ENCODE measurements at regions not wholly inside any gene's neighbourhood (a gene's known extent, or its start where the extent isn't known, plus 50 kb on each side); places are given as distances from the start of the nearest gene placed in this dataset.
"Not testable (repeated sequence)": the region's sequence is repeated elsewhere in the genome, so short reads cannot be mapped to it uniquely, and the experiment has no call there.

DNA sequence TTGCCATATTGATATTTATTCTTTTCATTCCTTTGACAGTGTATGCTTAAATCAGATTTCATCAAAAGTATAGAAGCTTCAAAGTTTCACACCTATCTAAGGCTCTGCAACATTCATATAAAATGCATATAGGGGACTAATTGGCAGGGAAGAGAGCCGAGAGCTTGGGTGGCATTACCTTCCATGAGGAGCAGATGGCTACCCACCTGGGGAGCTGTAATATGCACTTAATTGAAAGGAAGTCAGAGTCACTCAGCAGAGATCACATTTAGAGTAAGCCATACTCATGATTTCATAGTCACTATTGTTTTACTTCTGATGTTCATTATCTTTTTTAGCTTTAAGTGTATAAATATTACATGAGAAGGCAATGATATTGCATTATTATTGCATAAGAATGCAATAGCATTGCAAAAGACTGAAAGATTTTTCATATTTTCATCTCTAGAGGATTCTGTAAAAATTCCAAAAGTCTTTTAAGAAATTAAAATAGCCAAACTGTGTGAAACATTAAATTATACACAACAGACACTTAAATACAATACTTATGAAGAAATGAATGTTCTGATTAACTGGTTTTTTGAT is 1305.2 kb downstream of the EPHA7 start:
- no peaks in the 10 kb centered on the region for H3K9me3 ChIP-seq (ENCODE audit: control extremely low read depth in 1 of 5, control insufficient read depth in 4 of 5, insufficient read depth in 2 of 5, low read depth in 1 of 5, low read length in 4 of 5)
- 0% methylated on average over 1 of the region's 1 CpG for WGBS (ENCODE audit: insufficient coverage)
- no peaks in the 10 kb centered on the region for H3K27me3 ChIP-seq (replicated peaks in 2 of 5; ENCODE audit: control insufficient read depth in 4 of 5, insufficient read depth in 5 of 5, low read length in 4 of 5)
- H3K27ac ChIP-seq (ENCODE audit: insufficient read depth in 1 of 2, low read depth in 1 of 2, low read length in 2 of 2, poor library complexity in 1 of 2, severe bottlenecking in 2 of 2) = no peak overlapping the region
- peaks cover 0 to 9% (median 2%) of the 10 kb centered on the region in 4 experiments for H3K4me1 ChIP-seq (ENCODE audit: control extremely low read depth in 1 of 4, control insufficient read depth in 4 of 4, insufficient read depth in 4 of 4, low read length in 3 of 4)
- ChIA-PET POLR2A (no interaction called here), CTCF (no interaction called here)
- H3K36me3 ChIP-seq (ENCODE audit: control insufficient read depth in 4 of 4, insufficient read depth in 4 of 4, low read length in 3 of 4) = no peaks in the 10 kb centered on the region
- DNase-seq = no peak
- no peak overlapping the region for H3K4me3 ChIP-seq (ENCODE audit: control insufficient read depth in 1 of 7, extremely low read depth in 1 of 7, insufficient read depth in 4 of 7, low read depth in 2 of 7, low read length in 6 of 7)

DNA sequence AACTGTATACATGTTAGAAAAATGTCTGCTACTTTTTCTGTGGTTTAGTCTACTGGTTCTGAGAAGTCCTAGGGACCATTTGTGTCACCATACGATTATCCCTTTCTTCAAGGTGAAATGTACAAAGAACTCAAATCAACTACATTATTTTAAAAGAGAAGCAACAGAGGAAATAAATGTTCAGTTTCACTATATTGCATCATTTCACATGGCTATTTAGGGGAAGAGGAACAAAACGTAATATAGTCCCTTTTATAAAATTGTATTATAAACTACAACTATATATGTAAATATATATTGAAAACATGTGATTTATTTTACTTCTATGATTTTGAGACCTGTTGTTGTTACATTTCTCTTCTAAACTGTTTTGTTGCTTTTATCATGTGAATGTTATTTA is 1308.0 kb downstream of the EPHA7 start:
- POLR2A ChIA-PET = no interaction called here
- DNase-seq = peak in 1 of 3 donors; percentile 2
- Histone ChIP-seq H3K27me3 (replicated peaks in 2 of 5; ENCODE audit: control insufficient read depth in 4 of 5, insufficient read depth in 5 of 5, low read length in 4 of 5) (no peaks in the 10 kb centered on the region), H3K4me3 (ENCODE audit: control insufficient read depth in 1 of 7, extremely low read depth in 1 of 7, insufficient read depth in 4 of 7, low read depth in 2 of 7, low read length in 6 of 7) (no peak overlapping the region), H3K9me3 (ENCODE audit: control extremely low read depth in 1 of 5, control insufficient read depth in 4 of 5, insufficient read depth in 2 of 5, low read depth in 1 of 5, low read length in 4 of 5) (no peaks in the 10 kb centered on the region), H3K36me3 (ENCODE audit: control insufficient read depth in 4 of 4, insufficient read depth in 4 of 4, low read length in 3 of 4) (no peaks in the 10 kb centered on the region), H3K4me1 (ENCODE audit: control extremely low read depth in 1 of 4, control insufficient read depth in 4 of 4, insufficient read depth in 4 of 4, low read length in 3 of 4) (peaks cover 0 to 9% (median 2%) of the 10 kb centered on the region in 4 experiments), H3K27ac (ENCODE audit: insufficient read depth in 1 of 2, low read depth in 1 of 2, low read length in 2 of 2, poor library complexity in 1 of 2, severe bottlenecking in 2 of 2) (no peak overlapping the region)
- CTCF ChIA-PET = no interaction called here
- no CpG with 5 or more reads among the region's 2 CpGs for WGBS (ENCODE audit: insufficient coverage)

DNA sequence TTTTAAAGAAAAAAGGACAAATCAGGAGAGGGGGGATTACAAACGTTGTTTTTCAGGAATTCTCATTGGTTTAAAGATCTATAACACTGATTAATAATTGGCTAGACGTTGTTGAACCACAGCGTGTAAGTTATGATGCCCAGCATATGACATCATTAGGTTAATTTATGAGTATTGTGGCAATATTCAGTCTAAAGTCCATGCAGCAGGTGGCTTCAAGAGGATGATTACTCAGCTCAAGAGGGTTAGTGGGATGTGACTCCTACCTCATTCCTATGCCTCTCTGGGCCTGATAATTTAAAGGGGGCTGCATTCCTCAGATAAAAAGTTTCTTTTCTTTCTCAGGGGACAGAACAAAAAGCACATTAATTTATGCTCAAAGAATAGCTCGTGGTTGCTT is 1309.0 kb downstream of the EPHA7 start:
- Histone ChIP-seq H3K4me1 (ENCODE audit: control extremely low read depth in 1 of 4, control insufficient read depth in 4 of 4, insufficient read depth in 4 of 4, low read length in 3 of 4) (peaks cover 0 to 9% (median 2%) of the 10 kb centered on the region in 4 experiments), H3K36me3 (ENCODE audit: control insufficient read depth in 4 of 4, insufficient read depth in 4 of 4, low read length in 3 of 4) (no peaks in the 10 kb centered on the region), H3K27me3 (replicated peaks in 2 of 5; ENCODE audit: control insufficient read depth in 4 of 5, insufficient read depth in 5 of 5, low read length in 4 of 5) (no peaks in the 10 kb centered on the region), H3K9me3 (ENCODE audit: control extremely low read depth in 1 of 5, control insufficient read depth in 4 of 5, insufficient read depth in 2 of 5, low read depth in 1 of 5, low read length in 4 of 5) (no peaks in the 10 kb centered on the region), H3K27ac (ENCODE audit: insufficient read depth in 1 of 2, low read depth in 1 of 2, low read length in 2 of 2, poor library complexity in 1 of 2, severe bottlenecking in 2 of 2) (no peak overlapping the region), H3K4me3 (ENCODE audit: control insufficient read depth in 1 of 7, extremely low read depth in 1 of 7, insufficient read depth in 4 of 7, low read depth in 2 of 7, low read length in 6 of 7) (no peak overlapping the region)
- ChIA-PET CTCF (no interaction called here), POLR2A (no interaction called here)
- no peak for DNase-seq
- WGBS (ENCODE audit: insufficient coverage) = 65% methylated on average over 3 of the region's 4 CpGs

- Histone ChIP-seq H3K9me3 (ENCODE audit: control extremely low read depth in 1 of 5, control insufficient read depth in 4 of 5, insufficient read depth in 2 of 5, low read depth in 1 of 5, low read length in 4 of 5) (no peaks in the 10 kb centered on the region), H3K27me3 (replicated peaks in 2 of 5; ENCODE audit: control insufficient read depth in 4 of 5, insufficient read depth in 5 of 5, low read length in 4 of 5) (no peaks in the 10 kb centered on the region), H3K4me3 (ENCODE audit: control insufficient read depth in 1 of 7, extremely low read depth in 1 of 7, insufficient read depth in 4 of 7, low read depth in 2 of 7, low read length in 6 of 7) (no peak overlapping the region), H3K27ac (ENCODE audit: insufficient read depth in 1 of 2, low read depth in 1 of 2, low read length in 2 of 2, poor library complexity in 1 of 2, severe bottlenecking in 2 of 2) (no peak overlapping the region), H3K4me1 (ENCODE audit: control extremely low read depth in 1 of 4, control insufficient read depth in 4 of 4, insufficient read depth in 4 of 4, low read length in 3 of 4) (peaks cover 0 to 9% (median 2%) of the 10 kb centered on the region in 4 experiments), H3K36me3 (ENCODE audit: control insufficient read depth in 4 of 4, insufficient read depth in 4 of 4, low read length in 3 of 4) (no peaks in the 10 kb centered on the region)
- POLR2A ChIA-PET = no interaction called here
- WGBS (ENCODE audit: insufficient coverage) = 91% methylated on average over 5 of the region's 5 CpGs
- no peak for DNase-seq
- CTCF ChIA-PET = no interaction called here
Observed at GRCh38 chr6:92109956-92110355, 1309.4 kb downstream of the EPHA7 start.

DNA sequence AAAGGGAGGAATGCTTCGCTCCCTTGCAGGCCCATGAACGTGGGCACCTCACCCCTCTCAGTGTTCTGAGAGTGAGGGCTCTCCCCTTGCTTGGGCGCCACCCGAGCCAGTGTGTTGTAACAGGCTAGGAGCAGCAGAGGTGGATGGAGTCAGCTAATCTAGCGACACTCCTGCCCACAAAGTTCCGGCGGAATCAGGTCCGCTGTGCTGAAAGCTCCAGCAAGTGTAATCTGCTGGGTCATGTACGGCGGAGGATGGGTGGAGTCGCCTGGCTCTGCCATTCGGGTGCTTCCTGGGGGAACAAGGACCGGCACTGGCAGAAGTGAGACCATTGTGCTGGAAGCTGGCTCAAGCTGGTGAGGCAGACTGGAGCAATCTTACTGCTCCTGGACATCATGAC is 1310.1 kb downstream of the EPHA7 start:
- CTCF ChIA-PET = no interaction called here
- H3K4me1 ChIP-seq (ENCODE audit: control extremely low read depth in 1 of 4, control insufficient read depth in 4 of 4, insufficient read depth in 4 of 4, low read length in 3 of 4) = peaks cover 0 to 9% (median 2%) of the 10 kb centered on the region in 4 experiments
- H3K27ac ChIP-seq (ENCODE audit: insufficient read depth in 1 of 2, low read depth in 1 of 2, low read length in 2 of 2, poor library complexity in 1 of 2, severe bottlenecking in 2 of 2) = no peak overlapping the region
- no peaks in the 10 kb centered on the region for H3K36me3 ChIP-seq (ENCODE audit: control insufficient read depth in 4 of 4, insufficient read depth in 4 of 4, low read length in 3 of 4)
- no peak overlapping the region for H3K4me3 ChIP-seq (ENCODE audit: control insufficient read depth in 1 of 7, extremely low read depth in 1 of 7, insufficient read depth in 4 of 7, low read depth in 2 of 7, low read length in 6 of 7)
- WGBS (ENCODE audit: insufficient coverage) = 97% methylated on average over 13 of the region's 13 CpGs
- no peak for DNase-seq
- POLR2A ChIA-PET = no interaction called here
- H3K9me3 ChIP-seq (ENCODE audit: control extremely low read depth in 1 of 5, control insufficient read depth in 4 of 5, insufficient read depth in 2 of 5, low read depth in 1 of 5, low read length in 4 of 5) = no peaks in the 10 kb centered on the region
- H3K27me3 ChIP-seq (replicated peaks in 2 of 5; ENCODE audit: control insufficient read depth in 4 of 5, insufficient read depth in 5 of 5, low read length in 4 of 5) = no peaks in the 10 kb centered on the region

- Histone ChIP-seq H3K36me3 (ENCODE audit: control insufficient read depth in 4 of 4, insufficient read depth in 4 of 4, low read length in 3 of 4) (no peaks in the 10 kb centered on the region), H3K4me3 (ENCODE audit: control insufficient read depth in 1 of 7, extremely low read depth in 1 of 7, insufficient read depth in 4 of 7, low read depth in 2 of 7, low read length in 6 of 7) (no peak overlapping the region), H3K27me3 (replicated peaks in 2 of 5; ENCODE audit: control insufficient read depth in 4 of 5, insufficient read depth in 5 of 5, low read length in 4 of 5) (no peaks in the 10 kb centered on the region), H3K4me1 (ENCODE audit: control extremely low read depth in 1 of 4, control insufficient read depth in 4 of 4, insufficient read depth in 4 of 4, low read length in 3 of 4) (peaks cover 0 to 14% (median 7%) of the 10 kb centered on the region in 4 experiments), H3K9me3 (ENCODE audit: control extremely low read depth in 1 of 5, control insufficient read depth in 4 of 5, insufficient read depth in 2 of 5, low read depth in 1 of 5, low read length in 4 of 5) (peaks cover 0 to 2% (median 0%) of the 10 kb centered on the region in 5 experiments), H3K27ac (ENCODE audit: insufficient read depth in 1 of 2, low read depth in 1 of 2, low read length in 2 of 2, poor library complexity in 1 of 2, severe bottlenecking in 2 of 2) (no peak overlapping the region)
- no CpG with 5 or more reads among the region's 2 CpGs for WGBS (ENCODE audit: insufficient coverage)
- no peak for DNase-seq
- POLR2A ChIA-PET = no interaction called here
- CTCF ChIA-PET = no interaction called here
Observed at GRCh38 chr6:92086750-92087149, 1332.6 kb downstream of the EPHA7 start.

DNA sequence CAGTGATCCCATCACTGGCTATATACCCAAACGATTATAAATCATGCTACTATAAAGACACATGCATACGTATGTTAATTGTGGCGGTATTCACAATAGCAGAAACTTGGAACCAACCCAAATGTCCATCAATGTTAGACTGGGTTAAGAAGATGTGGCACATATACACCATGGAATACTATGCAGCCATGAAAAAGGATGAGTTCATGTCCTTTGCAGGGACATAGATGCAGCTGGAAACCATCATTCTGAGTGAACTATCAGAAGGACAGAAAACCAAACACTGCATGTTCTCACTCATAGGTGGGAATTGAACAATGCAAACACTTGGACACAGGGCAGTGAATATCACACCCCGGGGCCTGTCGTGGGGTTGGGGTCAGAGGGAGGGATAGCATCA is 1335.4 kb downstream of the EPHA7 start:
- DNase-seq; H3K36me3 ChIP-seq (ENCODE audit: control insufficient read depth in 4 of 4, insufficient read depth in 4 of 4, low read length in 3 of 4); H3K4me3 ChIP-seq (ENCODE audit: control insufficient read depth in 1 of 7, extremely low read depth in 1 of 7, insufficient read depth in 4 of 7, low read depth in 2 of 7, low read length in 6 of 7); H3K9me3 ChIP-seq (ENCODE audit: control extremely low read depth in 1 of 5, control insufficient read depth in 4 of 5, insufficient read depth in 2 of 5, low read depth in 1 of 5, low read length in 4 of 5); H3K27ac ChIP-seq (ENCODE audit: insufficient read depth in 1 of 2, low read depth in 1 of 2, low read length in 2 of 2, poor library complexity in 1 of 2, severe bottlenecking in 2 of 2); CTCF ChIA-PET; H3K4me1 ChIP-seq (ENCODE audit: control extremely low read depth in 1 of 4, control insufficient read depth in 4 of 4, insufficient read depth in 4 of 4, low read length in 3 of 4); H3K27me3 ChIP-seq (replicated peaks in 2 of 5; ENCODE audit: control insufficient read depth in 4 of 5, insufficient read depth in 5 of 5, low read length in 4 of 5); POLR2A ChIA-PET: not testable (repeated sequence)
- WGBS (ENCODE audit: insufficient coverage) = 100% methylated on average over 1 of the region's 5 CpGs

Measured in common myeloid progenitor, CD34-positive (primary cell).